GM18526 (cell line): ENCODE measurements at regions not wholly inside any gene's neighbourhood (a gene's known extent, or its start where the extent isn't known, plus 50 kb on each side); places are given as distances from the start of the nearest gene placed in this dataset.

Source experiments
- POLR2A ChIP-seq: IDR thresholded peaks from 3 replicates; pipeline ENCODE4 v1.6.1; 2011; ENCODE audit not compliant: insufficient read length; ENCODE audit errors: extremely low read depth

DNA sequence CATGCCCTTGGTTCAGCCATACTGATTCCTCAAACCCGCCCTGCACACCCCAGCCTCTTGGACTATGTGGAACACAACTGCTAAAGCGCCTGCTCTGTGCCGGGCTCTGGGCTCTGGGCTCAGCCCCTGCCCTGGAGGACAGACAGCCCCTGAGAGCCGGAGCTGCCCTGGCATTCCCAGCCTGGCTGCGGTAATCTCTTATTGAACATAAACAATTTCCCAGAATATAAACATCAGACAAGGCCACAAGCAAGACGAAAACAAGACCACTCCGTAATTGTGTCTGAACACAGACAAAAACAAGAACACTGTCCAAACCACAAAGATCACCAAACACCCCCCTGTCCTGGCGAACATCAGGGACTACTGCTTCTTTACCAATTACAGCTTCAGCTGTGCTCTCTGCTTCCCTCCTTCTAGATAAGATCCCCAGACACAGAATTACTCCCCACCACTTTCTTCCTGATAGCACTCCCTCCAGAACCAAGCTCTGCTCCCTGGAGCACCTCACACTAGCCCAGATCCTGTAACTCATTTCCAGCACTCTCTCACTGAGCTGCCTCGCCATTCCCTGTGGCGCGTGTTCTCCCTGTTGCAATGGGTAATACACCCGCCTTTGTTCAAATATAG is 57.1 kb upstream of the TLE3 start:
- TF ChIP-seq POLR2A: no peak

DNA sequence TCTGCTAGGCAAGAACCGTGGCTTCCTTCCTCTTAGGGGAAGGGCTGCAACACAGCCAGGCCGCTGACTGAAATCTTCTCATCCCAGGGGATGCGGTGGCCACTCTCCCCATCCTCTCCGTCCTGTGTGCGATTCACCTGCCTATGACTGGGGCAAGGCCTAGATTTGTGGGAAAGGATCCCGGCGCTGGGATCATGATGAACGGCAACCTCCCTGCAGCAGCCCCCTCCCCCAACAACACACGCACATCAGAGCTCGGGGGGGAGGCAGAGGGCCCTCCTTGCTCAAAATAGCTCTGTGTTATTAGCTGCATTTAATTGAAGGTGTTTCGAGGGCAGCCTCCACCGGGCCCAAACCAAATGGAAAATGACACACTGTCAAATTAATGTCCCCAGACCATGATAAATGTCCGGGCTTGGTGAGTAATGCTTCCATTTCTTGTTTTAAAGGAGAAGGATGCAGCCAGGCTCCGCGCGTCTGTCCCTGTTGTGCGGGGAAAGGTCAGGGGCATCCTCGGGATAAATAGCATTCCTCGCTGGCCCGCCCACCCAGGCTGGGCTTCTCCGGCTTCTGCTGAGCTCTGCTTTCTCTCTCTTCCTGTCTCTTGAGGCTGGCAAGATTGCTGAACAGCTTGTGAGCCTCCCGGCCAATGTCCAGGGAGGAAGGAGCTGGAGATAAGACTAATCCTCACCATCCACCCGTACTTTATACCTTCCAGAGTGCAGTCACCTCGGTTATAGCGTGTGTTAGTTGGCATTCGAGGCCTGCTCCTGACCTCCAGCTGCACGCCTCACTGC is 56.4 kb upstream of the TLE3 start:
- TF ChIP-seq POLR2A: no peak

DNA sequence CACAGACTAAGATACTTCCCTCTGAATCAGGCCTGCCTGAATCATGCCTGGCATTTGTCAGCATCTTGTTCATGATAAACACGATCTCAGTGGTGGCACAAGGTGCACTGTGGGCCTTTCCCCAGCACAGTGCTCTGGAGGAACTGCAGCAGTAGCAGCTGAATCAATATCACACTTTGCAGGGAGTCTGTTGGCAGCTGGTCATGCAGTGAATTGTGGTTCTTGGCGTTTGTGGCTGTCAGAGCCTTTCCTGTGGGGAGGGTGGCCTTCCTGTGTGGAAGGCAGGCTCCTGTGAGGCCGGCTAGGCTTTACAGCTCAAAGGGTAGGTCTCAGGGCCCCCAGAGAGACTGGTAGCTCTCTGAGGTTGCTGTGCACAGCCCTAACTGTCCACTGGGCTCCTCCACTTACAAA is 54.4 kb upstream of the TLE3 start:
- no peak for TF ChIP-seq POLR2A

GRCh38 chr15:70151462-70151861 is 53.7 kb upstream of the TLE3 start:
- TF ChIP-seq POLR2A: no peak

GRCh38 chr15:70151003-70151402 is 53.3 kb upstream of the TLE3 start:
- TF ChIP-seq POLR2A: no peak

GRCh38 chr15:70150405-70150747 is 52.7 kb upstream of the TLE3 start:
- TF ChIP-seq POLR2A: no peak

DNA sequence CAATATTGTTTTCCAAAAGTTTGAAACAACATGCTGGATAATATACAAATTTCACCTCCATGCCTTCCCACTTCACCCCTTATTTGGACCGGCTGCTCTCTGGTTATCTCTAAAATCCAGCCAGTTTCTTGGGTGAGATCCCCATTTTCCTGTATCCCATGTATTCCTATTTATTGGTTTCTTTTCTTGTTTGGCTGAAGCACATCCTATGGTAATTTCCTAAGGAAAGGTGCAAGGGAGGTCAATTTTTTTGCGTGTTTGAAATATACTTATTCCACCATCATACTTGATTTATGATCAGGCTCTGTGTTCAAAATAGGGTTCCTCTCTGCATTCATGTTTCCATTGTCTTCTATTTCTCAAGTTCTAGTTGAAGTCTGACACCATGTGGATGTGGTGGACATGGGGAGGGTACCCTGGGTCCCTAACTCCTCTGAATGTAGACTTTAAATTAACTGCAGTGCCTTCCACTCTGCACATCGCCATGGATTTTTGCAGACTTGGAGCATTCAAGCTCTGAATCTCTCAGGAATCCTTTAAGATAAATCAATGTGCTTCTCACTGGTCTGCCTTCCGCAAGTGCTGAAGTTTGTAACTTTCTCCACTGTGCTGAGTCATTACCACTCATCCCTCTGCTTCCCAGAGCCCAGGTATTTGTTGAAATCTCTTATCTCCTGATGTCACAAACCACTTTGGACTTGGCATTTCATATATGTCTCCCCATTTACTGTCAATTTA is 52.1 kb upstream of the TLE3 start:
- no peak for TF ChIP-seq POLR2A

DNA sequence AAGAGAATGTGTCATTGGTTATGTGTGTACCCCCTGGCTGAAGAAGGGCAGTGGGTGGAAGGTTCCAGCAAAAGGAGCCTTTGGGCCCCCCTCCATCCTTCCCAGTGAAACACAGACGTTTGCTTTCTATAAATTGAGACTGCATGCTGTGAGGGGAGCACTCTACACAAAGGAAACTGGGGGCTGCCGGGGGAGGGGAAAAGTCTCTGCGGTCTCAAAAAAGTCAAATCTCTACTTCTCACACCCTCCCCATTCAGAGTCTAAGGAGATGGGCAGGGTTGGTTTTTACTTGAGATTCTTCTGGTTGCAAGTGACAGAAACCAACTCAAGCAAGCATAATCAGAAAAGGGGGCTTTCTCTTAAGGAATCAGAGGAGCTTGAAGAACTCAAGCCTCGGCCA is 50.1 kb upstream of the TLE3 start:
- TF ChIP-seq POLR2A: no peak
